Endothelial cell of umbilical vein (primary cell): ENCODE measurements at regions not wholly inside any gene's neighbourhood (a gene's known extent, or its start where the extent isn't known, plus 50 kb on each side); places are given as distances from the start of the nearest gene placed in this dataset.

ENCODE experiments used
- BruUV-seq: library from RNA; stranded (reverse); fragments of 400-500 nt; replicated peaks from 2 replicates; lab custom pipeline; 2021; lab: Mats Ljungman, UMichigan
- CTCF ChIA-PET: fragments of 300-600, 350-600 bp; sonication (Branson Sonifier 250); formaldehyde crosslinking; loops from one replicate; lab custom pipeline; 2021; ENCODE audit warnings: antibody characterized with exemption, inconsistent platforms; lab: Charles Lee
- POLR2A ChIA-PET: fragments of 300-600, 350-600 bp; sonication (Branson Sonifier 250); formaldehyde crosslinking; loops from one replicate; lab custom pipeline; 2021; ENCODE audit warnings: antibody characterized with exemption, inconsistent platforms; lab: Charles Lee
- DNase-seq: peaks from one replicate; pipeline ENCODE4 v3.0.0-alpha.2; 2011; ENCODE audit warnings: low read depth, low spot score
- FAIRE-seq: peaks from 2 replicates; lab custom pipeline; 2011; peaks lifted over from hg19 to GRCh38; lab: Jason Lieb, UNC
- H2AFZ ChIP-seq: 2 replicates; pipeline ENCODE4 v1.6.0; 2012; ENCODE audit warnings: low read depth, low read length, control low read depth, inconsistent platforms
- H3K27ac ChIP-seq: 2 replicates; pipeline ENCODE4 v1.5.1; 2011; ENCODE audit warnings: low read depth, mild to moderate bottlenecking, control low read depth, low read length, moderate library complexity; ENCODE audit not compliant: insufficient read depth
- H3K27me3 ChIP-seq, 2 experiments: 2 replicates each; pipeline versions ENCODE4 v1.6.0 to v1.6.1; 2011; ENCODE audit warnings: low read length in 2 of 2, mixed read lengths in 1 of 2; ENCODE audit not compliant: control insufficient read depth in 2 of 2, insufficient read depth in 2 of 2
- H3K36me3 ChIP-seq, 2 experiments: 2 replicates in 1 of 2; 3 replicates in 1 of 2; pipeline ENCODE4 v1.5.1; 2011; ENCODE audit warnings: low read length in 2 of 2, mild to moderate bottlenecking in 1 of 2, moderate library complexity in 1 of 2; ENCODE audit not compliant: control insufficient read depth in 2 of 2, insufficient read depth in 2 of 2; ENCODE audit errors: extremely low read depth in 1 of 2
- H3K4me1 ChIP-seq: 3 replicates; pipeline ENCODE4 v1.5.1; 2011; ENCODE audit warnings: mild to moderate bottlenecking, low read length; ENCODE audit not compliant: control insufficient read depth, insufficient read depth; ENCODE audit errors: extremely low read depth
- H3K4me2 ChIP-seq: 2 replicates; pipeline ENCODE4 v1.6.1; 2011; ENCODE audit warnings: low read length, control low read depth, mixed read lengths; ENCODE audit not compliant: insufficient read depth
- H3K4me3 ChIP-seq, 3 experiments: fragments of 200-600 bp in 1 of 3; sonication (generic), shearing (Covaris generic) in 1 of 3; replicated peaks in 1 of 3; 2 replicates each; pipeline ENCODE4 v1.5.1; 2011 to 2016; ENCODE audit warnings: control low read depth in 3 of 3, low read length in 3 of 3, mild to moderate bottlenecking in 2 of 3, inconsistent platforms in 1 of 3, low read depth in 1 of 3, moderate library complexity in 1 of 3; ENCODE audit not compliant: insufficient read depth in 1 of 3
- H3K79me2 ChIP-seq: 2 replicates; pipeline ENCODE4 v1.6.0; 2012; ENCODE audit warnings: low read length, inconsistent platforms; ENCODE audit not compliant: control insufficient read depth, insufficient read depth
- H3K9ac ChIP-seq: replicated peaks from 2 replicates; pipeline ENCODE3; 2011; ENCODE audit warnings: low read length, control low read depth; ENCODE audit not compliant: insufficient read depth; ENCODE audit errors: extremely low read depth
- H3K9me1 ChIP-seq: replicated peaks from 3 replicates; pipeline ENCODE4 v1.6.0; 2011; ENCODE audit warnings: mild to moderate bottlenecking, low read length; ENCODE audit not compliant: control insufficient read depth, insufficient read depth; ENCODE audit errors: extremely low read depth
- H3K9me3 ChIP-seq: replicated peaks from 2 replicates; pipeline ENCODE4 v1.5.1; 2012; ENCODE audit warnings: low read length, inconsistent platforms; ENCODE audit not compliant: control insufficient read depth, insufficient read depth
- H4K20me1 ChIP-seq: replicated peaks from 2 replicates; pipeline ENCODE3; 2011; ENCODE audit warnings: mild to moderate bottlenecking, low read length; ENCODE audit not compliant: control insufficient read depth, insufficient read depth; ENCODE audit errors: extremely low read depth
- FOS ChIP-seq: IDR thresholded peaks from 2 replicates; pipeline ENCODE4 v1.6.1; 2011; ENCODE audit warnings: mild to moderate bottlenecking, low read length, moderate library complexity, borderline replicate concordance; ENCODE audit not compliant: insufficient read depth
- GATA2 ChIP-seq: IDR thresholded peaks from 2 replicates; pipeline ENCODE4 v1.7.0; 2011; ENCODE audit warnings: low read depth, mild to moderate bottlenecking, moderate library complexity, mixed read lengths, low read length; ENCODE audit not compliant: insufficient read length, insufficient read depth
- JUN ChIP-seq: IDR thresholded peaks from 2 replicates; pipeline ENCODE4 v1.6.1; 2011; ENCODE audit warnings: borderline replicate concordance, low read depth; ENCODE audit not compliant: insufficient read length, insufficient read depth
- MAX ChIP-seq: IDR thresholded peaks from 2 replicates; pipeline ENCODE4 v1.6.1; 2011; ENCODE audit not compliant: insufficient read depth, insufficient read length
- MYC ChIP-seq: IDR thresholded peaks from one replicate; pipeline ENCODE4 v1.6.1; 2011; ENCODE audit warnings: mild to moderate bottlenecking, low read depth, low read length
- POLR2A ChIP-seq: IDR thresholded peaks from 2 replicates; pipeline ENCODE4 v1.6.1; 2012; ENCODE audit warnings: low read depth, mild to moderate bottlenecking, control low read depth, low read length
- POLR2AphosphoS5 ChIP-seq: IDR thresholded peaks from 2 replicates; pipeline ENCODE4 v1.6.1; 2012; ENCODE audit warnings: low read depth, mild to moderate bottlenecking, control low read depth, low read length, moderate library complexity; ENCODE audit not compliant: insufficient read depth
- dilution Hi-C: fragments of 300-500 bp; cut with MboI; formaldehyde crosslinking; loops from one replicate; pipeline ENCODE4 v1.15.0; 2019; ENCODE audit warnings: low sequenced_read_pairs; ENCODE audit not compliant: extremely low pct_ligation_motif_present
- intact Hi-C: fragments of 100-400 bp; cut with micrococcal nuclease; formaldehyde crosslinking; loops from one replicate; pipeline ENCODE4 v1.10.0; 2022
- TF ChIP-seq, protein P1 (sequence below), 2 donors: IDR thresholded peaks; 1 replicate in 1 of 2; 2 replicates in 1 of 2; pipeline ENCODE4 v1.5.1; 2011; ENCODE audit warnings: low read length in 2 of 2, mild to moderate bottlenecking in 2 of 2, moderate library complexity in 2 of 2, control low read depth in 1 of 2, inconsistent platforms in 1 of 2, low read depth in 1 of 2; ENCODE audit not compliant: insufficient read depth in 1 of 2; ENCODE audit errors: extremely low read depth in 1 of 2

GRCh38 chr20:43820731-43821330 lies 93.8 kb upstream of the TOX2 start:
- Histone ChIP-seq H4K20me1 (no peaks in the 10 kb centered on the region), H3K4me3 (no peak overlapping the region), H3K9ac (no peak overlapping the region), H2AFZ (no peak overlapping the region), H3K79me2 (no peaks in the 10 kb centered on the region), H3K27me3 (peaks cover 0 to 9% of the 10 kb centered on the region in 2 experiments), H3K27ac (no peak overlapping the region), H3K9me1 (no peaks in the 10 kb centered on the region), H3K4me1 (no peaks in the 10 kb centered on the region), H3K4me2 (no peak overlapping the region), H3K36me3 (no peaks in the 10 kb centered on the region), H3K9me3 (no peaks in the 10 kb centered on the region)
- dilution Hi-C loops = no loop called here
- ChIA-PET CTCF (no interaction called here), POLR2A (interaction anchor here (0.6 kb wide), 1 partner anchor 47 kb away, joined by 8 read pairs; no protein-coding TSS in a partner anchor)
- FAIRE-seq = no peak
- BruUV-seq = no TSS peak
- no peak for DNase-seq
- TF ChIP-seq, protein P1, sequence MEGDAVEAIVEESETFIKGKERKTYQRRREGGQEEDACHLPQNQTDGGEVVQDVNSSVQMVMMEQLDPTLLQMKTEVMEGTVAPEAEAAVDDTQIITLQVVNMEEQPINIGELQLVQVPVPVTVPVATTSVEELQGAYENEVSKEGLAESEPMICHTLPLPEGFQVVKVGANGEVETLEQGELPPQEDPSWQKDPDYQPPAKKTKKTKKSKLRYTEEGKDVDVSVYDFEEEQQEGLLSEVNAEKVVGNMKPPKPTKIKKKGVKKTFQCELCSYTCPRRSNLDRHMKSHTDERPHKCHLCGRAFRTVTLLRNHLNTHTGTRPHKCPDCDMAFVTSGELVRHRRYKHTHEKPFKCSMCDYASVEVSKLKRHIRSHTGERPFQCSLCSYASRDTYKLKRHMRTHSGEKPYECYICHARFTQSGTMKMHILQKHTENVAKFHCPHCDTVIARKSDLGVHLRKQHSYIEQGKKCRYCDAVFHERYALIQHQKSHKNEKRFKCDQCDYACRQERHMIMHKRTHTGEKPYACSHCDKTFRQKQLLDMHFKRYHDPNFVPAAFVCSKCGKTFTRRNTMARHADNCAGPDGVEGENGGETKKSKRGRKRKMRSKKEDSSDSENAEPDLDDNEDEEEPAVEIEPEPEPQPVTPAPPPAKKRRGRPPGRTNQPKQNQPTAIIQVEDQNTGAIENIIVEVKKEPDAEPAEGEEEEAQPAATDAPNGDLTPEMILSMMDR (IDR thresholded peaks at IDR 0.05; ENCODE audit: extremely low read depth in 1 of 2, insufficient read depth in 1 of 2, low read depth in 1 of 2, low read length in 2 of 2) = no peak
- TF ChIP-seq GATA2 (no peak), POLR2AphosphoS5 (no peak), JUN (no peak), FOS (no peak), MAX (no peak), POLR2A (no peak), MYC (no peak)
- intact Hi-C loops = no loop called here
